PC-3 (cell line): ENCODE measurements at regions not wholly inside any gene's neighbourhood (a gene's known extent, or its start where the extent isn't known, plus 50 kb on each side); places are given as distances from the start of the nearest gene placed in this dataset.

Experiments used
- CTCF ChIP-seq: fragments of 300-600 bp; sonication (generic); conservative IDR thresholded peaks from 2 replicates; pipeline ENCODE4 v1.5.1; 2017; ENCODE audit warnings: antibody characterized with exemption, low read depth, mild to moderate bottlenecking, low read length
- EZH2 ChIP-seq: fragments of 300-600 bp; sonication (generic); IDR thresholded peaks from one replicate; pipeline ENCODE4 v1.6.1; 2017; ENCODE audit warnings: antibody characterized with exemption, mild to moderate bottlenecking, low read length; ENCODE audit not compliant: unreplicated experiment
- EZH2phosphoT487 ChIP-seq: fragments of 300-600 bp; sonication (generic); IDR thresholded peaks from 2 replicates; pipeline ENCODE4 v1.6.1; 2018; ENCODE audit warnings: mild to moderate bottlenecking, antibody characterized with exemption, low read length, borderline replicate concordance

GRCh38 chr1:93015590-93015989 is 54.3 kb upstream of the DIPK1A start:
- TF ChIP-seq CTCF (no peak), EZH2phosphoT487 (no peak), EZH2 (no peak)
